Activated CD8-positive, alpha-beta memory T cell treated with anti-CD3 and anti-CD28 coated beads for 36 hours (primary cell): ENCODE measurements at regions not wholly inside any gene's neighbourhood (a gene's known extent, or its start where the extent isn't known, plus 50 kb on each side); places are given as distances from the start of the nearest gene placed in this dataset.

Experiments used
- CTCF ChIA-PET: fragments of 350-600 bp; sonication (Branson Sonifier 250); formaldehyde crosslinking; loops from one replicate; lab custom pipeline; 2021; ENCODE audit warnings: antibody characterized with exemption; lab: Charles Lee
- POLR2A ChIA-PET: fragments of 350-600 bp; sonication (Branson Sonifier 250); formaldehyde crosslinking; loops from one replicate; lab custom pipeline; 2021; ENCODE audit warnings: antibody characterized with exemption; lab: Charles Lee

DNA sequence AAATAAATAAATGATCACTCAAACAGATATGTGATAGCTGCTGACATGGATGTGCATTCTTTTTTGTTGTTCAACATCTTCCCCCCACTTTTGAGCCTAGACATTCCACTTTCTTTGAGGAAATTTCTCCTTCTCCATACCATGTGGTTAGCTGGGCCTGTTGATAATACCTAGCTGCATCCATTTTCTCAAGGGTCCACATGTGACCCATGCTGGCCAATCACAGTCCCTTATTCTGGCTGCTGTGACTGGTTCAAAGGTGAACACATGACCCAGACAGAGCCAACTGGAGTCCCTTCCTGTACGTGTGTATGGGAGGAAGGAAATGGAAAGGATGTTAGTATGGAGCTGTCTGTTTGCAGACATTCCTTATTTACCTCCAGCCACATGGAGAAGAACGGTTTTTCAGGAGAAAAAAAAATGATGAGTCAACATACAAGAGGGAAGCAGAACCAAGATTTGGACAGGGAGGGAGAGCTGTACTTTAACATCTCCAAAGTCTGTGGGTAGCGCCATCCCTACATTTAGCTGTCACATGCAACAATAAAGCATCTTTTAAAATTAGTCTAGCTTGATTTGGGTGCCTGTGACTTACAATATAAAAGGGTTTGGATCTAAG, 391.7 kb upstream of the TBX3 start:
- CTCF ChIA-PET, result no interaction called here
- POLR2A ChIA-PET, result no interaction called here

DNA sequence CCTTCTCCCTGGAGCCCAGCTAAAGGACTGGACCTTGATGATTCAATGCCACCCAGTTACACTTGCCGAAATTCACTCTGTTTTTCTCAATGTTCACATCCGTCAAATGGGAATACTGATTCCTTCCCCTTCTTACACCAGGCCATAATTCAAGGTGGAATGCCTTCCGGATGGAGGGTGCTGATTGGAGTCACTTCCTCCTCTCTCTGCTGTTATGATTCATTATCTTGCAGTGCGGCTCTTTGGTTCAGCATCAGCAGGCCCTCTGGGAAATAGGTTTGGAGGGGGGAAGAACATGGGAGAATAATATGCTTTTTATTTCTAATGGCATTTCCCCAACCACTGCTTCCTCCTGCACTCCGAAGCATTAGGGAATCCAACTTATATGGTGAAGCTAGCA, 390.6 kb upstream of the TBX3 start:
- CTCF ChIA-PET, result no interaction called here

DNA sequence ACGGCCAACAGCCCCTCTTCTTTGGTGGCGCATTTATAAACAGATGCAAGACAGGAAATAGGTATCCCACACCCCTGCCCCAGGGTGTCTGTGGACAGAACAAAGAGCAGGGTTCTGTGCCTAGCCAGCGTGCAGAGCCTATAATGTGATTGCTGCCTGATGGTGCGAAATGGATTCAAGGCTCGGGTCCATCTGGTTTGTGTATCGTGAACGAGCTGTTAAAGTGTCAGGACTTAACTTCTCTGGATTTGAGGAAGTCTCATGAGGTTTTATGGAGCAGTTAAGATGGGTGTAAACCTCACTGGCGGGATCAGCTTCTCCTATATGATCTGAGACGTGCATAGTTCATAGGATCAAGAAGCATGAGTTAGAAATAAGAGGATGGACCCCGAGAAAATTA, 388.7 kb upstream of the TBX3 start:
- CTCF ChIA-PET, result no interaction called here
- POLR2A ChIA-PET, result no interaction called here

More for the DNA sequence above, 390.6 kb upstream of the TBX3 start:
- POLR2A ChIA-PET, result no interaction called here

DNA sequence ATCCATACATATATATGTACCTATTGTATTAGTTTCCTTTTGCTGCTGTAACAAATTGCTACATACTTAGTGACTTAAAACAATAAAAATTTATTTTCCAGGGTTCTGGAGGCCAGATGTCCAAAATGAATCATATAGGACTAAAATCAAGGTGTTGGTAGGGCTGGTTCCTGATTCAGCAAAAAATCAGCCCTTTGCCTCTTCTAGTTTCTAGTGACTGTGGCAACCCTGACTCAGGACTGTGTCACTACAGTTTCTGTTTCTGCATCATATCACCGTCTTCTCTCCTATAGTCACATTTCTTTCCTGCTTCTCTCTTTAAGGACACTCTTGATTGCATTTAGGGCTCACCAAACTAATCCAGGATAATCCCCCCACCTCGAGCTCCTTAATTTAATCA, 386.3 kb upstream of the TBX3 start:
- POLR2A ChIA-PET, result no interaction called here
- CTCF ChIA-PET, result no interaction called here

DNA sequence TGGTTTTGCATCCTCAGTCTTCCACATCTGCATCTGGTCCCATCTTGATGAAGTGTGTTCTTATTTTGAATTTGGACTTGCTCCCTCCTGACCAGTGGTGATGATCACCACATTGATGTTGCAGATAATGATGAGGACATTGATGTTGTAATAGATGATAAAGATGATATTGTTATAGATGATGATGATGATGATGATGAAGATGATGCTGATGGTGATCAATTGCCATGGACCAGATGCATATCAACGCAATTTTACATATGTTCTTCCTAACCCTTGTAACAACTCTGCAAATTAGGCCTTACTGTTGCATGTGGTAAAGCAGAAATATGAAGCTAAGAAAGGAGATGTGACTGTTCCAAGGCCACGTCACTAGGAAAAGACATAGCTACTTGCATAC, 380.3 kb upstream of the TBX3 start:
- POLR2A ChIA-PET, result no interaction called here
- CTCF ChIA-PET, result no interaction called here

DNA sequence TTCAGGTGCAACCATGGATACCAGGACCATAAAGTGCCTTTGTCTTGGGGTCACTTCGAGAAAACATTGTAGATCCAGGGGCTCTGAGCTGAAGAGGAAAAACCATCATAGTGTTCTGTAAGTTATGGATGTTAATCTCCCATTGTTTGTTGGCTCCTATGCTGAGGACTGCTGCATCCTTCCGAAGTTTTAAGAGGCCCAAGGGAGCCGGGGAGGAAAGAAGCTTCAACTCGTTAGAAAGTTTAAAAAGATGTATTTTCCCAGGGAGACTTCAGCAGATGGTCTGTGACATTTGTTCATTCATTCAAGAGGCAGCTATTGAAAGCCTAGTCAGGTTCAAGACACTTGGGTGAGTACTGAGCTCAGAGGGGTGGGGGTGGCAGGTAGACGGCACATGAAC, 378.8 kb upstream of the TBX3 start:
- ChIA-PET POLR2A (no interaction called here), CTCF (no interaction called here)

DNA sequence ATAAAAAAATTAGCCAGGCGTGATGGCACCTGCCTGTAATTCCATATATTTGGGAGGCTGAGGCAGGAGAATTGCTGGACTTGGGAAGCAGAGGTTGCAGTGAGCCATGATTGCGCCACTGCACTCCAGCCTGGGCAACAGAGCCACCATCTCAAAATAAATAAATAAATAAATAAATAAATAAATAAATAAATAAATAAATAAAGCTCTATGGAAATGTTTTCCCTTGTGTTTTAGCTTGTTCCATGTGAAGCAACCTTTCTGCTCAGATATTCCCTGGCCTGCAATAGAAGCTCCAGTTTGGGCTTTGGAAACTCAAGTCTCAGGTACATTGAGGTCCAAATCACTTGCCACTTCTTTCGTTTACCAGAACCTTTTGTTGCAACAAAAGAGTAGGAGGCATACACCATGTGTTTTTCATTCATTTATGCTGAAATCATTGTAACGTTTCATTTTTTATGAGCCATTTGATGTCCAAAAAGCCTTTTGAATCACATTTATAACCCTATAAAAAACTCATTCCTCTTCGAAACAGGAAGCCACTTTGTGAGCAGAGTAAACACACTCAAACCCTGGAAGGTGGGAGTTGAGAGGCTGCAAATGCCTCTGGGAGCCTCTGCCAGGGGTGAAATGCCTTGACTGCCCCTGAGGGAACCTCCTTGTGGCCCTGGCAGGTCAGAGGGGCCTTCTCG, 376.6 kb upstream of the TBX3 start:
- CTCF ChIA-PET, result interaction anchor here (0.6 kb wide), 1 partner anchor 426 kb away, joined by 3 read pairs; no protein-coding TSS in a partner anchor

DNA sequence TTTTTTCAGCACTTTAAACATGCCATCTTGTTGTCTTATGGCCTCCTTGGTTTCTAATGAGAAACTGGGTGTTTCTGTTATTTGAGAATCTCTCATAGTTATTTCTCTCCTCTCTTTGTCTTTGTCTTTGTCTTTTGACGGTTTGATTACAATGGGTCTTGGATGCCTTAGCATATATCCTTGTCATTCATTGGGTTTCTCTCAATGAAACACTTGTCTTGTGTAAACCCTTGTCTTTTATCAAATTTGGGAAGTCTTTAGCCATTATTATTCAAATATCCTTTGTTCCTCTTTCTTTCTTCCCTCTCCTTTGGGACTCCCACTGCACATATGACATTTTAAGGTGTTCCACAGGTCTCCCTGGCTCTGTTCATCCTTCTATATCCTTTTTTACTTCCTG, 373.5 kb upstream of the TBX3 start:
- POLR2A ChIA-PET, result no interaction called here
- CTCF ChIA-PET, result no interaction called here

More for the DNA sequence above, 376.6 kb upstream of the TBX3 start:
- POLR2A ChIA-PET, result no interaction called here

DNA sequence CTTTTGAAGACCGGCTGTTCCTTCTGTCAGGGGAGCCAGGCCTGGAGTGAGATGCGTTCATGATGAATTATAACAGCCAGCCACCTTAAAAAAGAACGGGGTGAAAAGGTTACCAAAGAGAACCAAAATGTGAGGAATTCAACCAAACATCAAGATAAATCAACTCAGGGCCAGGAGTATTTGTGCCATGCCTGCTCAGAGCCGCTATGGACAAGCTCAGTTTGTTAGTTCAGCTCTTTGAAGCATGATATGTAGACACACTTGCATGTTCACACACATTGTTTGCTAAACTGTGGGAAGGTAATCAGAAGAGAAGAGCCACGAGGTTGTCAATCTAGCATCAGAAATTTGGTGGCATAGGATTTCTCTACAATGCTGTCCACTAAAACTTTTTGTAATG, 367.4 kb upstream of the TBX3 start:
- ChIA-PET POLR2A (no interaction called here), CTCF (no interaction called here)

DNA sequence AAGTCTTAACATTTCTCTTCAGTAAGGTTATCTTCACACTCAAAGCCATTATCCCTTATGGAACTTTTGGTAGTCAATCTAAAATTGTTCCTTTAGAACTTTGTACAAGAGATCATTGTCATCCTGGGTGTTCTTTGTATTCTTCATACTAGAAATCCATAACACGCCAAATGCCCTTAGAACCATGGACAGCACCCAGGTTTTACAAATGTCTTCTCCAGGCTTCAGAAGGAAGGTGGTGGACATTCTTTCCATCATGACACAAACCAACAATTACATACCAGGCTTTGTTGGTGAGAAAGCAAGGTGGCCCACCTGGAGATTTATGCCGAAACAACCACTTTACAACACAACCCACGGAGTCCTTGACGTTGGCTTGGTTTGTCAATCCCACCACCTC, 365.6 kb upstream of the TBX3 start:
- POLR2A ChIA-PET, result no interaction called here
- CTCF ChIA-PET, result no interaction called here

DNA sequence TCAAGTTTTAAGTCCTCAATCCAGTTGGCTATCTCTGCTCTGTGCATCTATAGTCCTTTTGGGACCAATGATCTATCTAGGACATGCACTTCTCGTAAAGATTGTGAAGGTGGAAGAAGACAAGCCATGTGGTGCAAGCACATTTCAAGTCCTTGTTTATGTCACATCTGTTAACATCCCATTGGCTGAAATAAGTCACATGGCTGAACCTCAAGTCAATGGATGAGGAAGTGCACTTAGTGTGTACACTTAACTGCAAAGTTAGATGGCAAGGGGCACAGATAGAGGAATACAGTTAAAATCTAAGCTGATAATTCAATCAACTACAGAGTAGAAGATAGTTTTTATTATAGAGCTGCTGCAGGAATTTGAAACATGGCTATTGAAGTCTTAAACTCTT, 362.8 kb upstream of the TBX3 start:
- POLR2A ChIA-PET, result no interaction called here

DNA sequence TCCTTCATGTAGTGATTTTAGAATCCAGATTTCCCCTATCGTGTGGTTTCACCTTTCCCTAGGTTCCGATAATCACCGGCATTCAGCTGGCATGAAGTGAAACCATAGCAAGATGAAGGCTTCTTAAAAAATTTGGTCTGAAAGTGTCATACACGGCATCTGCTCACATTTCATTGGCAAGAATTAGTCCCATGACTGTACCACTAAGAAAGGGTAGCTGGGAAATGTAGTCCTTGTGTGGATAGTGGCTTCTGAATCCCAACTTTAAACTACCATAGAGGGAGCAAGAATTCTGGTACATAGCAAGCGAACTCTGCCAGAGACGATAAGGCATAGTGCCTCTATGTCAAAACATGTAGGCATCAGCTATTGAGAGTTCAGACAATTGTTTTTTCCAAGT, 360.1 kb upstream of the TBX3 start:
- CTCF ChIA-PET, result no interaction called here

More for the DNA sequence above, 362.8 kb upstream of the TBX3 start:
- CTCF ChIA-PET, result no interaction called here

DNA sequence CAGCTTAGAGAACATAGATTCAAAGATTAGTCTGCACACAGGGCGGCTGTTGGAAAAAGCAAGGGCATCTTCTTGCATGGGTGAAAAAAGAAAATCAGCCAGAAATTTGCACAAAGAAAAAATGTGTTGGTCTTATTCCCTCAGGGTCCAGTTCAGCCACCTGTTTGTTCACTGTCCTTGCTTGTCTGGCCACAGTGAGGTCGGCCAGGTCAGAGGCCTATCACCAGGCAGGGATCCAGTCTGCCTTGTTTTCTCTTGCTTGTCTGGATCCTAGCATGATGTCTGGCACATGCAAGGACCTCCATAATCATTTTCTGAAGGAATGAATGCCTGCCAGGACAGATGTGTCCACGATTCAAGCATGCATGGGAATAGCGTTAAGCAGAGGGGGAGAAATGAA, 359.1 kb upstream of the TBX3 start:
- ChIA-PET CTCF (no interaction called here), POLR2A (no interaction called here)

More for the DNA sequence above, 360.1 kb upstream of the TBX3 start:
- POLR2A ChIA-PET, result no interaction called here

DNA sequence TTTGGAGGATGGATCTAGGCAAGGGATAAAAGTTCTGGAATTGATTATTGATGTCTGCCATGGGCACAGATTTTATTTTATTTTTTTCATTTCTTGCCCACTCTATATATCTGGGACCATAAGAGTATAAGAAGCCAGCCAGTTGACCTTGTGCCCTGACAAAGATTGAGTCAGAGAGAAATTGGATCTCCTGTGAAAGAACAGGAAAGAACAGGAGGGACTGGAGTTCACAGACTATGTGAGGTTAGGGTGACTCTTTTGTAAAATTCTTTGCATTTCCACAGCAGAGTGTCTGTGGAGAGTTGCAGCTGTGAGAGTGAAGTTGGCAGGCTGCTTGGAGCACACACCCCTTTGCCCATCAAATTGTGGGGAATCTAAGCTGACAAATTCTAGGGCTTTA, 358.4 kb upstream of the TBX3 start:
- CTCF ChIA-PET, result no interaction called here

DNA sequence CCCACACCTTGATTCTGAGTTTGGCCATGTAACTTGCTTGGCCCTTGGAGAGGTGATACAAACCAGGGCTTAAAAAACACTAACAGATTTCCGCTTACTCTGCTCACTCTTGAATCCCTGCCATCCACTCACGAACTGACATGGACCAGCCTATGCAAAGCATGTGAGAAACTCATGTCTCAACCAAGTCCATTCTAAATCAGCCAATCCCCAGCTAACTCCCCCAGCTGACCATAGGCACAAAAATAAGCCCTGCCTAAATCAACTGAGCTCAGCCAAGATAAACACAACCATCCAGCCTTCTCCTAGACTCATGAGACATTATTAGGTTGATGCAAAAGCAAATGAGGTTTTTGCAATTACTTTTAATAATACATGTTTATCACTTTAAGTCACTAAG, 353.9 kb upstream of the TBX3 start:
- POLR2A ChIA-PET, result no interaction called here
- CTCF ChIA-PET, result no interaction called here

More for the DNA sequence above, 358.4 kb upstream of the TBX3 start:
- POLR2A ChIA-PET, result no interaction called here

DNA sequence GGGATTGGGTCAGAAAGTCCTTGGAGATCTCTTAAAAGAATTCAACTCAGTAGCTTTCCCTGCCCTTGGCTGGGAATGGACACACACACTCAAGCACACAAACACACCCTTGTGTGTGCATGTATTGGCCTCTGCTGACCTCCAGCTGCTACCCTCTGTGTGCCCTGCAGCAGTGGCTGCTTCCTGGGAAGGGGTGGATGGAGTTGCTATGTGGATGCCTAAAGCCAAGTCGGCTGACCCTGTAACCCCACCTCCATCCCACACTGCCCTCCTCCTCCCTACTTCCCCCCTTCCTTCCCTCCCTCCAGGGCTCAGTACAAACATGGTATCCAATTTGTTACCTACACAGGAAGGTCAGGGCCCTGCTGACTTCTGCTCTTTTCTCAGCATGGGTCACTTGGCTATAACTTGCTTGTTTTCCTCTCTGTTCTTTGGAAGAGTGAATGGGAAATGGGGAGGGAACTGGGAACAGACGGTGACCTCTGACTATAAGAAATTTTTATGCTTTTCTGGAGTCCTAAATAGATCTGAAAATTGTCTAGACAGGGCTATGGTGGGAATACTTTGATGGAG, 351.6 kb upstream of the TBX3 start:
- ChIA-PET POLR2A (no interaction called here), CTCF (no interaction called here)

DNA sequence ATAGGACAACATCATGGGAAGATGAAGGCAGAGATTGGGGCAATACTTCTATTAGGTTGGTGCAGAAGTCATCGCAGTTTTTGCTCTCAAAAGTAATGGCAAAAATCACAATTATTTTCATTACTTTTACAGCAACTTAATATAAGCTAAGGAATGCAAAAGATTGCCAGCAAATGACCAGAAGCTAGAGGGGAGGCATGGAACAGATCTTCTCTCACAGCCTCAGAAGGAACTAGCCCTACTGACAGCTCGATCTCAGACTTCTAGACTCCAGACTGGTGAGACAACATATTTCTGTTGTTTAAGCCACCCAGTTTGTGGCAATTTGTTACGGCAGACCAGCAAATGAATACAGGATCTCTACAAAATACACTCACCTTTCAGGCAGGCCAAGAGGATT, 348.5 kb upstream of the TBX3 start:
- POLR2A ChIA-PET, result no interaction called here

DNA sequence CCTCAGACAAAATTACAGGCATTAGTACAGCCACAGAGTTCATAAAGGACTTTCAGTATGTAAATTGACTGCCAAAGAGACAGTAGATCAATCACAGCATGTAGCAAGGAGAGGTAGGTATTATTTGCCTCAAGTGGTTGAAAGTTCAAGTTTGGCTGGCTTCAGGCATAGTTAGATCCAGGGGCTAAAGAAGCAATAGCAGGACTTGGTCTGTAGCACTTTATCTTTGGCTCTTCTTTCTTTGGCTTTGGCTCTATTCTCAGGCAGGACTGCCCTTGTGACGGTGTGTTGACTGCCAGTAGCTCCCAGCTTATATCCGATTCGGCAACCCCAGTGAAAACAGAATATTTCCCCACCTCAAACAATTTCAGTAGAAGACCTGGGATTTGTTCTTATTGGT, 346.0 kb upstream of the TBX3 start:
- CTCF ChIA-PET, result no interaction called here
- POLR2A ChIA-PET, result no interaction called here

More for the DNA sequence above, 348.5 kb upstream of the TBX3 start:
- CTCF ChIA-PET, result no interaction called here

DNA sequence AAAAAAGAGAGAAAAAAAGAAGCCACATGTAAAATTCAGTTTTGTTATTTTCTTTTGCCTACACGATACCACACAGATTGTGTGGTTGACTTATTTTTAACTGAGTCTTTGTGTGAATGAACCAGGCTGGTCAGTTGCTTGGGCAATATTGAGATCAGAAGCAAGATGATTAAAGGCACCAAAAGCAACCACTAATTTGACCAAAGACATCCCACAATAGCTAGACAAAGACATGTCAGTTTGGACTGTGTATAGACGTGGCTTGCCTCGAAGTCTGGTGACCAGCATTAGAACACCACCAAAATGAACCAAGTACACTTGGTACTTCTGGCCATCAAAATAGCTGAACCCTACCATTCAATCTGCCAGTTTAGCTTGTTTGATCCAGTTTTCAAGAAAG, 340.6 kb upstream of the TBX3 start:
- CTCF ChIA-PET, result no interaction called here
- POLR2A ChIA-PET, result no interaction called here

DNA sequence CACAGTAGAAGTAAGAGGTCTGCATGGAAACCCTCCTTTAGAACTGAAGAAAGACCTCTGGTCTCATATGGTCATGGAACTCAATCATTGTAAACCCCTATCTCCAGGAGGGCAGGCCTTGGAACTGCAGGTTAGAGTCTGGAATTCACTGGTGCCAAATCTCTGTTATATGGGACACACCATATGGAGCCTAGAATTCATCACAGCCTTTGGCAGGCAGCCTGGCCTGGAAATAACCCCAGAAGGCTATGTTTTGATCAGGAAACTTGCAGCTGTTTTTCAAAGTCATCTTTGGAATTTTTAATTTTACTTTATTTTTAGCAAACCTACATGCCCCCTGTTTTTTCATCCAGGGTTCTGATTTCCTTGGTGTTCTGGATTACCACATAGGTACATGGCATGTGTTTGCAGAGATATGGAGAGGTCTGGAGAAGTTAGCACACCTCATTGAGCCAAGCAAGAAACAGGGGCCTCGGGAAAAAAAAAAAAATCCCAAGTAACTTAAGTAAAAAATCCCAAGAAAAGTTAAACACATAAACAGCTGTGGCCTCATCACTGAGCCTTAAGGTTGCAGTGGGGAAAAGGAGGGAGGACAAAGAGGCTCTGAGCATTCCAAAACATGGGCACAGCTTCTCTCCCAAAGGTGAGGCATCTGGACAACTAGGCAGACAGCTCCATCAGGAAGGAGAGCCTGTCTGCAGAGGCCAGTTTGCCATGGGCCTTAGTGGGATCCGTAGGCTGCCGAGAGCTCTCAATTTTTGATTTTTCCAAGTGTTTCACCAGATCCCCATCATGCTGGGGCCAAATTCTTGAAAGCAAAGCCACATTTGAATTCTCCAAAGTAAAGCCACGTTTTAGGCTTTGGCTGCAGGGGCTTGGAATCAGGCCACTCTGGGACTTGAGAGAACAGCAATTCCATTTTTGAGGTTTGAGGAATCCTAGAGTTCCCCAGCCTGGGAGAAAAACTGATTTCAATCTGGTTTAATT, 339.6 kb upstream of the TBX3 start:
- POLR2A ChIA-PET, result no interaction called here

More for the DNA sequence above, 339.6 kb upstream of the TBX3 start:
- CTCF ChIA-PET, result no interaction called here
